ENCODE measurements at regions not wholly inside any gene's neighbourhood (a gene's known extent, or its start where the extent isn't known, plus 50 kb on each side); places are given as distances from the start of the nearest gene placed in this dataset.
A peak's percentile ranks its signal among the peaks of the same experiment; 100 is the strongest.

DNA sequence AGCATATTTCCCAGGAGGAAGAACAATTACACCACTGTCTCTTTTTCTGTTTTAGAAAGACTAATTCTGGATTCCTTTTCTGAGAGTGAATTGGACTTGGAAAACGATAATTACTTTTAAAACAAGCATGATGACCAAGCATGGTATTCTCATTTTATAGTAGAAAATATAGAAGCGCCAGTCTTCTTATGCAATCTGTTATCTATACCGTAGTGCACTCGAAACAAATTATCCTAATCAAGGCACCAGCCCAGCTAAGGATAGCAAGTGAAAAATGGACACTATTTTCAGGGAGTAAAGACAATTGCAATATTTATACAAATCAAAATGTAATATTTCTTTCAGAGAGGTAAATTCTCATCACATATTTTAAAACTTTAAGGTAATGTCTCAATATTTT, 892.1 kb upstream of the POU3F3 start:
- DNase-seq (no peak), ATAC-seq (ENCODE audit: insufficient read depth, low FRiP score) (no peak)
- H3K27me3 ChIP-seq (ENCODE audit: control insufficient read depth in 3 of 3, insufficient read depth in 3 of 3, low read length in 2 of 3), result no peaks in the 10 kb centered on the region
- WGBS, 2 donors, result 79 to 83% methylated on average over 4 of the region's 4 CpGs
- H3K4me1 ChIP-seq (ENCODE audit: control insufficient read depth in 5 of 5, insufficient read depth in 5 of 5, low read length in 5 of 5), result no peaks in the 10 kb centered on the region
- no peak overlapping the region for H3K9ac ChIP-seq (ENCODE audit: insufficient read depth in 1 of 2, low read length in 2 of 2)
- H3K27ac ChIP-seq (ENCODE audit: low read depth in 1 of 2, low read length in 1 of 2), result no peak overlapping the region
- no peaks in the 10 kb centered on the region for H3K9me3 ChIP-seq (ENCODE audit: control insufficient read depth in 4 of 4, insufficient read depth in 3 of 4, low read length in 3 of 4)
- no peak overlapping the region for H3K4me3 ChIP-seq
- TF ChIP-seq, protein P1, sequence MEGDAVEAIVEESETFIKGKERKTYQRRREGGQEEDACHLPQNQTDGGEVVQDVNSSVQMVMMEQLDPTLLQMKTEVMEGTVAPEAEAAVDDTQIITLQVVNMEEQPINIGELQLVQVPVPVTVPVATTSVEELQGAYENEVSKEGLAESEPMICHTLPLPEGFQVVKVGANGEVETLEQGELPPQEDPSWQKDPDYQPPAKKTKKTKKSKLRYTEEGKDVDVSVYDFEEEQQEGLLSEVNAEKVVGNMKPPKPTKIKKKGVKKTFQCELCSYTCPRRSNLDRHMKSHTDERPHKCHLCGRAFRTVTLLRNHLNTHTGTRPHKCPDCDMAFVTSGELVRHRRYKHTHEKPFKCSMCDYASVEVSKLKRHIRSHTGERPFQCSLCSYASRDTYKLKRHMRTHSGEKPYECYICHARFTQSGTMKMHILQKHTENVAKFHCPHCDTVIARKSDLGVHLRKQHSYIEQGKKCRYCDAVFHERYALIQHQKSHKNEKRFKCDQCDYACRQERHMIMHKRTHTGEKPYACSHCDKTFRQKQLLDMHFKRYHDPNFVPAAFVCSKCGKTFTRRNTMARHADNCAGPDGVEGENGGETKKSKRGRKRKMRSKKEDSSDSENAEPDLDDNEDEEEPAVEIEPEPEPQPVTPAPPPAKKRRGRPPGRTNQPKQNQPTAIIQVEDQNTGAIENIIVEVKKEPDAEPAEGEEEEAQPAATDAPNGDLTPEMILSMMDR (IDR thresholded peaks at IDR 0.05; ENCODE audit: control extremely low read depth, extremely low read depth), result no peak
- H3K36me3 ChIP-seq (ENCODE audit: control insufficient read depth in 4 of 4, insufficient read depth in 4 of 4, low read length in 4 of 4), result no peaks in the 10 kb centered on the region

DNA sequence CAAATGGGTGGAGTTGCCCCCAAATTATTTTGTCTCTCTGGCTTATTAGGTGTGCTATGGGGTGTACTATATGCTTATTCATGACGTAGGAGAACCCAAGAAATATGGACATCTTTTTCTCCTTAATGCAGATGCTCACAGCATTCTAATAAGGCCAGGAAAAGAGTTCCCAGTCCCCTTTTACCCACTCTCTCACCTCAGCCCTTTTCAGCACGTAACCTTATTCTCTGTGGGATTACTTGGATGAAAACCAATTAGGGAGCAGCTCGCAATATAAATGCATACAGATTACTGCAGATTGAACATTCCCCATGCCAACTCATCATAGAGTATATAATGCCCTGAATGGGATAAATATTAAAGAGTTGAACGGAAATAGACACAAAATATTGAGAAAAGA, 891.2 kb upstream of the POU3F3 start:
- Histone ChIP-seq H3K4me3 (no peak overlapping the region), H3K4me1 (ENCODE audit: control insufficient read depth in 5 of 5, insufficient read depth in 5 of 5, low read length in 5 of 5) (no peaks in the 10 kb centered on the region), H3K9me3 (ENCODE audit: control insufficient read depth in 4 of 4, insufficient read depth in 3 of 4, low read length in 3 of 4) (no peaks in the 10 kb centered on the region), H3K27ac (ENCODE audit: low read depth in 1 of 2, low read length in 1 of 2) (no peak overlapping the region), H3K9ac (ENCODE audit: insufficient read depth in 1 of 2, low read length in 2 of 2) (no peak overlapping the region), H3K36me3 (ENCODE audit: control insufficient read depth in 4 of 4, insufficient read depth in 4 of 4, low read length in 4 of 4) (no peaks in the 10 kb centered on the region), H3K27me3 (ENCODE audit: control insufficient read depth in 3 of 3, insufficient read depth in 3 of 3, low read length in 2 of 3) (no peaks in the 10 kb centered on the region)
- TF ChIP-seq, protein P1 (IDR thresholded peaks at IDR 0.05; ENCODE audit: control extremely low read depth, extremely low read depth), result no peak
- DNase-seq, result no peak
- ATAC-seq (ENCODE audit: insufficient read depth, low FRiP score), result no peak
- WGBS, 2 donors, result 84 to 85% methylated on average over 4 of the region's 4 CpGs

DNA sequence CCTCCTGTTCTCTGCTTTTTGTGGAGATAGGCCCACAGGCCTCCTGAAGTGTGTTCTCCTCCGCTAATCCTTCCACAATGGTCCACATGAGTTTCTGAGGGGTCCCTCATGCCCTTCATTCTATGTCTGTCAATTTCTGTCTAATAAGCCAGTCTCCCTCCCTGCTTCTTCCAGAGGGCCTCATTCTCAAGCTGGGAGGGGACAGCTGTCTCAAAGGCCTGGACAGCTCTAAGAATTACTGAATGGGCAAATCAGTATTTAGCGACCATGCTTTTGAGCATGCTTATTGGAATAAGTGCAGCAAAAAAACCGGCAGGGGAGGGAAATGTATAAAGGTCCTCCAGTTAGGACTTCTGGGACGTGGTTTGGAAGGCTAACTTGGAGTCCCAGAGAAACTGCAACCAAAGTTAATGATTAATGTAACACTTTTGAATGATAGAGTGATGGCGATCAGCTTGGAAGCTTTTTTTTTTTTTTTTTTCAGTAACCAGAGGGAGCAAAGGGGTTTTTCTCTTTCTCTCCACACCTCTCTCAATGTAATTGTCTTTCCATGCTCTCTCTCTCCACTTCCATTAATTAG, 890.7 kb upstream of the POU3F3 start:
- 70 to 80% methylated on average over 5 of the region's 5 CpGs for WGBS, 2 donors
- DNase-seq, result peak in 2 of 3 donors; percentile 1 to 14
- Histone ChIP-seq H3K27ac (ENCODE audit: low read depth in 1 of 2, low read length in 1 of 2) (no peak overlapping the region), H3K9ac (ENCODE audit: insufficient read depth in 1 of 2, low read length in 2 of 2) (no peak overlapping the region), H3K4me3 (no peak overlapping the region), H3K27me3 (ENCODE audit: control insufficient read depth in 3 of 3, insufficient read depth in 3 of 3, low read length in 2 of 3) (no peaks in the 10 kb centered on the region), H3K36me3 (ENCODE audit: control insufficient read depth in 4 of 4, insufficient read depth in 4 of 4, low read length in 4 of 4) (no peaks in the 10 kb centered on the region), H3K4me1 (ENCODE audit: control insufficient read depth in 5 of 5, insufficient read depth in 5 of 5, low read length in 5 of 5) (no peaks in the 10 kb centered on the region), H3K9me3 (ENCODE audit: control insufficient read depth in 4 of 4, insufficient read depth in 3 of 4, low read length in 3 of 4) (no peaks in the 10 kb centered on the region)
- TF ChIP-seq, protein P1 (IDR thresholded peaks at IDR 0.05; ENCODE audit: control extremely low read depth, extremely low read depth), result no peak
- ATAC-seq (ENCODE audit: insufficient read depth, low FRiP score), result no peak

DNA sequence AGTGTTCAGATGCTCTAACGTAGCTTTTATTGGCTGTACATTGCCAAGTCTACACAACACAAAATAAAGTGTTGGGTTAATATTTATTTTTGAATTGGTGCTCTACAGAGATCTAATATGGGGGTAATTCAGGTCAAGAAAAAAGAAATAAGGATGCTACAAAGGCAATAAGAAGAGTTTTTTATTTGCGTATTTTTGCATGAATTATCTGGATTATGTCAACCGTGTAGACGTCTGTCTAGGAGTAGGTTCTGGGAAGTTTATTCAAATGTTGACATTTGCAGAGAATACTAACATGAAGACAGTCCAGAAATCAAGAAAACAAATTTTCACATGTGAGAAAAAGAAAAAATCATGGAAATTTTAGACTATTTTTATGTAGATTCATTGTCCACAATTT, 876.7 kb upstream of the POU3F3 start:
- 91% methylated on average over 4 of the region's 4 CpGs for WGBS, 2 donors
- ATAC-seq (ENCODE audit: insufficient read depth, low FRiP score) (no peak), DNase-seq (no peak)
- no peaks in the 10 kb centered on the region for H3K9me3 ChIP-seq (ENCODE audit: control insufficient read depth in 4 of 4, insufficient read depth in 3 of 4, low read length in 3 of 4)
- H3K27ac ChIP-seq (ENCODE audit: low read depth in 1 of 2, low read length in 1 of 2), result no peak overlapping the region
- TF ChIP-seq, protein P1 (IDR thresholded peaks at IDR 0.05; ENCODE audit: control extremely low read depth, extremely low read depth), result no peak
- no peak overlapping the region for H3K4me3 ChIP-seq
- H3K4me1 ChIP-seq (ENCODE audit: control insufficient read depth in 5 of 5, insufficient read depth in 5 of 5, low read length in 5 of 5), result no peaks in the 10 kb centered on the region
- no peak overlapping the region for H3K9ac ChIP-seq (ENCODE audit: insufficient read depth in 1 of 2, low read length in 2 of 2)
- no peaks in the 10 kb centered on the region for H3K36me3 ChIP-seq (ENCODE audit: control insufficient read depth in 4 of 4, insufficient read depth in 4 of 4, low read length in 4 of 4)
- H3K27me3 ChIP-seq (ENCODE audit: control insufficient read depth in 3 of 3, insufficient read depth in 3 of 3, low read length in 2 of 3), result no peaks in the 10 kb centered on the region
